AG09309 (cell line): ENCODE measurements at regions not wholly inside any gene's neighbourhood (a gene's known extent, or its start where the extent isn't known, plus 50 kb on each side); places are given as distances from the start of the nearest gene placed in this dataset.

Source experiments
- DNase-seq: peaks from one replicate; pipeline ENCODE4 v3.0.0-alpha.2; 2010; ENCODE audit warnings: low read depth
- H3K4me3 ChIP-seq: 2 replicates; pipeline ENCODE4 v1.5.1; 2011; ENCODE audit warnings: mild to moderate bottlenecking, low read depth, low read length, moderate library complexity; ENCODE audit not compliant: control insufficient read depth
- TF ChIP-seq, protein P1 (sequence below): IDR thresholded peaks from 2 replicates; pipeline ENCODE4 v1.5.1; 2011; ENCODE audit warnings: mild to moderate bottlenecking, low read depth, low read length, inconsistent platforms; ENCODE audit not compliant: insufficient read depth, control insufficient read depth; ENCODE audit errors: missing control alignments

DNA sequence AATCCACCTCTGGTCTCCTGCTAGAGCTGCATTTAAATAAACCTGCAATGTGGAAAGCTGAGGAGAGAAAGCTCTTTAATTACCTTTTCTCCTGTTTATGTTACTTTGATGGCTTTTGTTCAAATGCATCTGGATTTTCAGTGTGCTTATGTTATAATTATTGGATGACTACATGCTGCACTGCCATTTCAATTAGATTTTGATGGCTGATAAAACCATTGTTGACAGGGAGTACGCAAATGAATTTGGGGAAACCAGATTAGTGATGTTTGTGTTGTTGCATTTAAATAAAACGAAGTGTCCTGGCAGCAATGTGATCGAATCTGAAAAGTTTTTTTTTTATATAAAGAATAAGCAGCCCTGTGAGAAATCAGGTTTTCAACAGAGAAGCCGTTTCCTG, 799.8 kb downstream of the DIAPH3 start:
- DNase-seq = no peak
- no peak overlapping the region for H3K4me3 ChIP-seq
- TF ChIP-seq, protein P1, sequence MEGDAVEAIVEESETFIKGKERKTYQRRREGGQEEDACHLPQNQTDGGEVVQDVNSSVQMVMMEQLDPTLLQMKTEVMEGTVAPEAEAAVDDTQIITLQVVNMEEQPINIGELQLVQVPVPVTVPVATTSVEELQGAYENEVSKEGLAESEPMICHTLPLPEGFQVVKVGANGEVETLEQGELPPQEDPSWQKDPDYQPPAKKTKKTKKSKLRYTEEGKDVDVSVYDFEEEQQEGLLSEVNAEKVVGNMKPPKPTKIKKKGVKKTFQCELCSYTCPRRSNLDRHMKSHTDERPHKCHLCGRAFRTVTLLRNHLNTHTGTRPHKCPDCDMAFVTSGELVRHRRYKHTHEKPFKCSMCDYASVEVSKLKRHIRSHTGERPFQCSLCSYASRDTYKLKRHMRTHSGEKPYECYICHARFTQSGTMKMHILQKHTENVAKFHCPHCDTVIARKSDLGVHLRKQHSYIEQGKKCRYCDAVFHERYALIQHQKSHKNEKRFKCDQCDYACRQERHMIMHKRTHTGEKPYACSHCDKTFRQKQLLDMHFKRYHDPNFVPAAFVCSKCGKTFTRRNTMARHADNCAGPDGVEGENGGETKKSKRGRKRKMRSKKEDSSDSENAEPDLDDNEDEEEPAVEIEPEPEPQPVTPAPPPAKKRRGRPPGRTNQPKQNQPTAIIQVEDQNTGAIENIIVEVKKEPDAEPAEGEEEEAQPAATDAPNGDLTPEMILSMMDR = no peak

DNA sequence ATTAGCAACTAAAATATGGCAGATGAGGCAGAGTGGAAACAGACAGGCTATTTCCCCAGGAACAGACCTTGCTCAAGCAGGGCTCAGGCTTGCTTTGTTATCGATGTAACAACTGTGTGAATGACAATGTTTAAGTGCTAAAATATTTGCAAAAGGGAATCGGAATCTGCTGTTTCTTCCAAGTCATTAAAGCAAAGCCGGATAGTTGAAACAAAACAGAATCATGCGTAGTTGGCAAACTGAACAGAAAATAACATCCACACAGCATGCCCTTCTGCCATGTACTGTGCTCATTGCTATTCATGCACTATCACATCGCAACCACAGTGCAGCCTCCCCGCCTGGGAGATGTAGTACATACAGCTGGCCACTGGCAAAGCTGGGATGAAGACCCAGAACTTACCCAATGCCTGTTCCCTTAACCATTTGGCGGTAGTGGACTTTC, 799.1 kb downstream of the DIAPH3 start:
- TF ChIP-seq, protein P1 = no peak
- no peak overlapping the region for H3K4me3 ChIP-seq
- DNase-seq = no peak

DNA sequence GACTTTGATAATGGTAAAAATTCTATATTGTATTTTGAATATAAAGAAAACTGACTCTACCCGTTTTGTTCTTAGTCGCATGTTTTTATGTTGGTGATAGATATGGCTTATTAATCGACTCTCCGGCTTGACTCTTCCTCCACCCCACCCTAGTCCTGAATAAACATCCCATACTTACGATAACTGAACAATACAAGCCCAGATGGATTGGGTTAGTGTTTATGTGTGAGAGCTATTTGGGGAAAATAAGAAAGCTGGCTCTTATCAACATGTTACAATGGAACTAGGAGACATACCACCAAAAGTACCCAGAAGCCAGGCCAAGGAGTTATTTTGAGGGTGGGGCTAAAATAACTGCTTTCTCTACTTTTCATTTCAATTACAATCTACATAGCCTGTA, 796.3 kb downstream of the DIAPH3 start:
- TF ChIP-seq, protein P1 = no peak

DNA sequence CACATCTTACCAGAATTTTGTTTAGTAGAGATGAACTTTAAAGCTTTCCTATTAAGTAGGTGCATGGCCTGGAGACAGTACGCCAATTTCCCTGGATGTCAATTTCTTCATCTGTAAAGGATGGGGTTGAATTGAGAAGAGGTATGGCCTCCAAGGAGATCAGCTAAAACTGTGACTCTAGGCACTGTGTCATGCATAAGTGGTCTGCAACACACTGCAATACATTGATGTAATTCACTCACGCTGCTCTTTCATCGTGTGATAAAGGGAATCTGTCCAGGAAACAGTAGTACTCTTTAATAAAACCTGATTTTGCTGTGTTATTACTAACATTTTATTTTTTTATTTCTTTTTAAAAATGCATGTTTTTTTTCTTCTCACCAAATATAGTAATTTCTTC, 795.8 kb downstream of the DIAPH3 start:
- TF ChIP-seq, protein P1 = no peak
- no peak for DNase-seq
- no peak overlapping the region for H3K4me3 ChIP-seq

More for the DNA sequence above, 796.3 kb downstream of the DIAPH3 start:
- no peak for DNase-seq
- H3K4me3 ChIP-seq = no peak overlapping the region

DNA sequence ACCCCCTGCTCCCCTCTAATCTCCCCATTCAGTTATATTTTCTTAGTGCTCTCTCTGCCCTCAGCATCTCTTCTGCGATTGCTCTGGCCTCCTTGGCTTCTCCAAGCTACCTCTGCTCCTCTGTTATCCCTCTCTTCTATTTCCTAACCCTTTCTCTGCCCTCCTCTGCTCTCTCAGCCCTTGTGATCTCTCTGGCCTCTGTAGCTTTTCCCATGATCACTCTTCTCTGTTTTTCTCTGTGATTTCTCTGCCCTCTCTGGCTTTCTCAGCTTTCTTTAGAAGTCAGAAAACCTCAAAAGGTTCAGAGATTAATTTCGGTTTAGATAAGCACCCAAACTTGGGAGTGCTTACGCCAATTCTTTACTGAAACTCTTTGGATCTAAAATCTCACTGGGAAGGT, 795.0 kb downstream of the DIAPH3 start:
- TF ChIP-seq, protein P1 = no peak
- DNase-seq = no peak
- H3K4me3 ChIP-seq = no peak overlapping the region

DNA sequence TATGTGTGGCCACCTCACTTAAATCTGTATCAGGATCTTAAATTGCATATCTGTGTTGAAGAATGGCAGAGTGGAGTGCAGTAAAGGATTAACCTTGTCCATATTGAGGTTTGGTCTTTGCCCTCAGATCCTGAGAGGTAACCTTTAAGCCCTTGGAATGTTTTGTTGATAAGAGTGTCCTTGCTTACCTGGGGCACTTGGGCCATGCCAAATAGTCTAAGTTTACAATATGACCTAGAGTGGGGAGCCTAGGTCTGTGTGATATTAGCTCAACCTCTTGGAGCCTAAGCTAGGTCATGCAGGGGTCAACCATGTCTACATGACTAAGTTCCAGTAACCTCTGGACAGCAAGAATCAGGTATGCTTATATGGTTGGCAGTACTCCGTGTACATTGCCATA, 792.5 kb downstream of the DIAPH3 start:
- no peak overlapping the region for H3K4me3 ChIP-seq
- no peak for DNase-seq
- TF ChIP-seq, protein P1 = no peak

DNA sequence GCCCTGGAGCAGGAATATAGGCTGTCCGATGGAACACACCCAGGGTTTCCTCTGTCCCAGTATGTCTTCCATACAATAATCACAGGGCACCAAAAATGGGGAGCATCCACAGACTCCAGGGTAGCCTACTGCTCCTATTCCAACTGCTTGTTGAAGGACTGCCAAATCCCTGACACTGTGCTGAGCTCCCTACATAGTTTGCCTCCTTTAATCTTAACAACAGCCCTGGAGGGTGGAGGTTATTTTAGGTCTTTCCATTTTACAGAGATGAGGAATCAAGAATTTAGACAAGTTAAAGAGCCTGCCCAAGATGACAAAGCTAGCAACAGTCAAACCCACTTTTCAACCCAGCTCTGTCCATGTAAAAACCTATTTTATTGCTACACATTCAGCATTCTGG, 790.4 kb downstream of the DIAPH3 start:
- H3K4me3 ChIP-seq = no peak overlapping the region
- TF ChIP-seq, protein P1 = no peak
- no peak for DNase-seq
